ENCODE measurements at regions not wholly inside any gene's neighbourhood (a gene's known extent, or its start where the extent isn't known, plus 50 kb on each side); places are given as distances from the start of the nearest gene placed in this dataset.
A peak's percentile ranks its signal among the peaks of the same experiment; 100 is the strongest.

GRCh38 chr3:117398141-117398899 is 688.7 kb downstream of the TUSC7 start:
- no peaks in the 10 kb centered on the region for H3K4me1 ChIP-seq (ENCODE audit: low read depth)
- no peaks in the 10 kb centered on the region for H3K9me3 ChIP-seq (ENCODE audit: low read depth)
- H3K36me3 ChIP-seq = no peaks in the 10 kb centered on the region
- H3K27me3 ChIP-seq = no peaks in the 10 kb centered on the region
- H3K27ac ChIP-seq = no peak overlapping the region
- no peak for DNase-seq (ENCODE audit: low read depth in 1 of 2, low spot score in 1 of 2)
- TF ChIP-seq CTCF (IDR thresholded peaks at IDR 0.05; ENCODE audit: low read depth, low read length) = no peak
- no peak overlapping the region for H3K4me3 ChIP-seq

GRCh38 chr3:117399311-117400078 is 689.9 kb downstream of the TUSC7 start:
- Histone ChIP-seq H3K27me3 (no peaks in the 10 kb centered on the region), H3K4me1 (ENCODE audit: low read depth) (peaks cover under 1% of the 10 kb centered on the region), H3K4me3 (no peak overlapping the region), H3K36me3 (no peaks in the 10 kb centered on the region), H3K9me3 (ENCODE audit: low read depth) (no peaks in the 10 kb centered on the region), H3K27ac (no peak overlapping the region)
- TF ChIP-seq CTCF (IDR thresholded peaks at IDR 0.05; ENCODE audit: low read depth, low read length) = no peak
- DNase-seq (ENCODE audit: low read depth in 1 of 2, low spot score in 1 of 2) = peak in 1 of 2 donors; percentile 60

- peaks cover 6% of the 10 kb centered on the region for H3K4me1 ChIP-seq (ENCODE audit: low read depth)
- H3K4me3 ChIP-seq = no peak overlapping the region
- TF ChIP-seq CTCF (IDR thresholded peaks at IDR 0.05; ENCODE audit: low read depth, low read length) = no peak
- no peaks in the 10 kb centered on the region for H3K36me3 ChIP-seq
- no peaks in the 10 kb centered on the region for H3K9me3 ChIP-seq (ENCODE audit: low read depth)
- no peak for DNase-seq (ENCODE audit: low read depth in 1 of 2, low spot score in 1 of 2)
- H3K27ac ChIP-seq = no peak overlapping the region
- no peaks in the 10 kb centered on the region for H3K27me3 ChIP-seq
Observed at GRCh38 chr3:117400303-117400702, 690.7 kb downstream of the TUSC7 start.

- Histone ChIP-seq H3K27ac (no peak overlapping the region), H3K36me3 (no peaks in the 10 kb centered on the region), H3K4me1 (ENCODE audit: low read depth) (peaks cover 6% of the 10 kb centered on the region), H3K4me3 (no peak overlapping the region), H3K27me3 (no peaks in the 10 kb centered on the region), H3K9me3 (ENCODE audit: low read depth) (no peaks in the 10 kb centered on the region)
- no peak for TF ChIP-seq CTCF (IDR thresholded peaks at IDR 0.05; ENCODE audit: low read depth, low read length)
- peak in 1 of 2 donors; percentile 29 for DNase-seq (ENCODE audit: low read depth in 1 of 2, low spot score in 1 of 2)
Observed at GRCh38 chr3:117404141-117404540, 694.6 kb downstream of the TUSC7 start.

- Histone ChIP-seq H3K4me3 (no peak overlapping the region), H3K4me1 (ENCODE audit: low read depth) (peaks cover 6% of the 10 kb centered on the region), H3K27ac (no peak overlapping the region), H3K36me3 (no peaks in the 10 kb centered on the region), H3K9me3 (ENCODE audit: low read depth) (no peaks in the 10 kb centered on the region), H3K27me3 (no peaks in the 10 kb centered on the region)
- no peak for DNase-seq (ENCODE audit: low read depth in 1 of 2, low spot score in 1 of 2)
- TF ChIP-seq CTCF (IDR thresholded peaks at IDR 0.05; ENCODE audit: low read depth, low read length) = no peak
Observed at GRCh38 chr3:117404730-117405129, 695.2 kb downstream of the TUSC7 start.

Measured in cardiac muscle cell (in vitro differentiated cells and primary cell).